ENCODE measurements at regions not wholly inside any gene's neighbourhood (a gene's known extent, or its start where the extent isn't known, plus 50 kb on each side); places are given as distances from the start of the nearest gene placed in this dataset.
"Not testable (repeated sequence)": the region's sequence is repeated elsewhere in the genome, so short reads cannot be mapped to it uniquely, and the experiment has no call there.

- no peak for DNase-seq (ENCODE audit: low read depth)
These were observed 239.7 kb downstream of the FGF9 start for GRCh38 chr13:21910546-21910945.

GRCh38 chr13:21911646-21912298 is 240.9 kb downstream of the FGF9 start:
- no peak for DNase-seq (ENCODE audit: low read depth)

GRCh38 chr13:21913010-21913409 is 242.1 kb downstream of the FGF9 start:
- DNase-seq (ENCODE audit: low read depth) = no peak

- DNase-seq (ENCODE audit: low read depth) = peak; percentile 18
These were observed 246.5 kb downstream of the FGF9 start for GRCh38 chr13:21917086-21918015.

- DNase-seq (ENCODE audit: low read depth) = not testable (repeated sequence)
These were observed 249.9 kb downstream of the FGF9 start for GRCh38 chr13:21920802-21921201.

- no peak for DNase-seq (ENCODE audit: low read depth)
These were observed 254.1 kb downstream of the FGF9 start for GRCh38 chr13:21924958-21925357.

- DNase-seq (ENCODE audit: low read depth) = no peak
These were observed 254.8 kb downstream of the FGF9 start for GRCh38 chr13:21925720-21926119.

- no peak for DNase-seq (ENCODE audit: low read depth)
These were observed 258.5 kb downstream of the FGF9 start for GRCh38 chr13:21929400-21929799.

- DNase-seq (ENCODE audit: low read depth) = no peak
These were observed 259.7 kb downstream of the FGF9 start for GRCh38 chr13:21930536-21930935.

GRCh38 chr13:21932578-21932977 is 261.7 kb downstream of the FGF9 start:
- no peak for DNase-seq (ENCODE audit: low read depth)

- DNase-seq (ENCODE audit: low read depth) = no peak
These were observed 262.1 kb downstream of the FGF9 start for GRCh38 chr13:21932996-21933395.

- no peak for DNase-seq (ENCODE audit: low read depth)
These were observed 263.4 kb downstream of the FGF9 start for GRCh38 chr13:21934284-21934683.

GRCh38 chr13:21936674-21937073 is 265.8 kb downstream of the FGF9 start:
- DNase-seq (ENCODE audit: low read depth) = no peak

GRCh38 chr13:21938168-21938567 is 267.3 kb downstream of the FGF9 start:
- DNase-seq (ENCODE audit: low read depth) = no peak

- DNase-seq (ENCODE audit: low read depth) = no peak
These were observed 267.8 kb downstream of the FGF9 start for GRCh38 chr13:21938636-21939035.

GRCh38 chr13:21942061-21942460 is 271.2 kb downstream of the FGF9 start:
- DNase-seq (ENCODE audit: low read depth) = no peak

GRCh38 chr13:21944610-21945009 is 273.7 kb downstream of the FGF9 start:
- DNase-seq (ENCODE audit: low read depth) = no peak

GRCh38 chr13:21945195-21945594 is 274.3 kb downstream of the FGF9 start:
- no peak for DNase-seq (ENCODE audit: low read depth)

- no peak for DNase-seq (ENCODE audit: low read depth)
These were observed 276.1 kb downstream of the FGF9 start for GRCh38 chr13:21946964-21947363.

GRCh38 chr13:21948769-21949474 is 278.0 kb downstream of the FGF9 start:
- DNase-seq (ENCODE audit: low read depth) = no peak

- no peak for DNase-seq (ENCODE audit: low read depth)
These were observed 279.1 kb downstream of the FGF9 start for GRCh38 chr13:21949818-21950429.

- DNase-seq (ENCODE audit: low read depth) = no peak
These were observed 285.8 kb downstream of the FGF9 start for GRCh38 chr13:21956666-21957065.
